Fibroblast of mammary gland (primary cell): ENCODE measurements at regions not wholly inside any gene's neighbourhood (a gene's known extent, or its start where the extent isn't known, plus 50 kb on each side); places are given as distances from the start of the nearest gene placed in this dataset.

Experiments
- DNase-seq: peaks from one replicate; pipeline ENCODE4 v3.0.0-alpha.2; 2010; ENCODE audit warnings: low read depth
- H3K4me3 ChIP-seq: 2 replicates; pipeline ENCODE4 v1.5.1; 2011; ENCODE audit warnings: low read depth, mild to moderate bottlenecking, low read length, moderate library complexity; ENCODE audit not compliant: control insufficient read depth
- TF ChIP-seq, protein P1 (sequence below): conservative IDR thresholded peaks from 2 replicates; pipeline ENCODE4 v1.5.1; 2011; ENCODE audit warnings: low read depth, low read length, inconsistent platforms; ENCODE audit not compliant: control insufficient read depth, insufficient read depth

DNA sequence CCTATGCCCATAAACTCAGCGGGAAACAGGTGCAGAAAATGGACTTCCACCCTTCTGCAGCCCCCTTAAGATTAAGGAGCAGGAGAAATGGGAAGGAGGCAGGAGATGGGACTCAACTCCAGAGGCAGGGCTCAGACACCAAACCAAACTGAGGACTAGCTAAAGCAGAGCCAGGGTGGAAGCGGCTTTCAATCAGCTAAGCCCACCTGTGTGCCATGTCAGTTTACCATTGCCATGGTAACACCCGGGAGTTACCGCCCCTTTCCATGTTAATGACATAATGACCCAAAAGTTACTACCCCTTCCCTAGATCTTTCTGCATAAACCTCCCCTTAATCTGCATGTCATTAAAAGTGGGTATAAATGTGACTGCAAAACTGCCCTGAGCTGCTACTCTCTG lies 653.5 kb downstream of the PTPRU start:
- H3K4me3 ChIP-seq = no peak overlapping the region
- TF ChIP-seq, protein P1, sequence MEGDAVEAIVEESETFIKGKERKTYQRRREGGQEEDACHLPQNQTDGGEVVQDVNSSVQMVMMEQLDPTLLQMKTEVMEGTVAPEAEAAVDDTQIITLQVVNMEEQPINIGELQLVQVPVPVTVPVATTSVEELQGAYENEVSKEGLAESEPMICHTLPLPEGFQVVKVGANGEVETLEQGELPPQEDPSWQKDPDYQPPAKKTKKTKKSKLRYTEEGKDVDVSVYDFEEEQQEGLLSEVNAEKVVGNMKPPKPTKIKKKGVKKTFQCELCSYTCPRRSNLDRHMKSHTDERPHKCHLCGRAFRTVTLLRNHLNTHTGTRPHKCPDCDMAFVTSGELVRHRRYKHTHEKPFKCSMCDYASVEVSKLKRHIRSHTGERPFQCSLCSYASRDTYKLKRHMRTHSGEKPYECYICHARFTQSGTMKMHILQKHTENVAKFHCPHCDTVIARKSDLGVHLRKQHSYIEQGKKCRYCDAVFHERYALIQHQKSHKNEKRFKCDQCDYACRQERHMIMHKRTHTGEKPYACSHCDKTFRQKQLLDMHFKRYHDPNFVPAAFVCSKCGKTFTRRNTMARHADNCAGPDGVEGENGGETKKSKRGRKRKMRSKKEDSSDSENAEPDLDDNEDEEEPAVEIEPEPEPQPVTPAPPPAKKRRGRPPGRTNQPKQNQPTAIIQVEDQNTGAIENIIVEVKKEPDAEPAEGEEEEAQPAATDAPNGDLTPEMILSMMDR = no peak
- no peak for DNase-seq

DNA sequence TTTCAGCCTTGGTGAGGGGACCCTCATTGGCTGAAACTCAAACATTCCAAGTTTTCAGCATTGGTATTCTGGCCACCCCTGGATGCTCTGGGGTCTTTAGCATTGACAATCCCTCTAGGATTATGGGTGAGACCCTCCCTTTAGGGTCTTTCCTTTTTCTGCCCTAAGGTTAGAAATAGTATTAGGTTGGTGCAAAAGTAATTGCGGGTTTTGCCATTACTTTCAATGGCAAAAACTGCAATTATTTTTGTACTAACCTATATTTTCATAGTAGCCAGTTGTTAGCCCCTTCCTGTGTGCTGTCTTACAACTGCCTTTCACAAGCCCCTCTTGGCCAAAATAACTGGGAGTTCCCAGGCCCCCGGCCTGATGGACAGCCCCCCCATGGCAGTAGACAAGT lies 648.4 kb downstream of the PTPRU start:
- TF ChIP-seq, protein P1 = no peak
- H3K4me3 ChIP-seq = no peak overlapping the region
- no peak for DNase-seq

DNA sequence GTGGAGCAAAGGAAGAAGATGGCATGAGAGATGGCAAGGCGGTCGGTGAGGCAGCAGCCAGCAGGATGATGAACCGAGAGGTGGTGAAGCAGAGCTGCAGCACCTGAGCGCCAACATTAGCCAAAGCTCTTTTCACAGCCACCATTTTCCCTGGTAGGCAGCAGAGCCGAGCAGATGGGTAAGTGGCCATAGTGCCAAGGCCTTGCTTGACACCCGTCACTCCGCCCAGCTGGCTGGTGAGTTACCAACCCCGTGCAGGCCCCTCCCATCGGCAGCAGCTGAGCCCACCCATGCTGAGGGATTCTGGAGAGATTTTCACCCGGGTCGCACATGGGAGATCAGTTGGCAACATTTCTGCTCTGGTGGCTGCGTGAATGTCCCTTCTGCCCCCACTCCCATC lies 647.7 kb downstream of the PTPRU start:
- TF ChIP-seq, protein P1 = no peak
- no peak overlapping the region for H3K4me3 ChIP-seq
- DNase-seq = no peak

DNA sequence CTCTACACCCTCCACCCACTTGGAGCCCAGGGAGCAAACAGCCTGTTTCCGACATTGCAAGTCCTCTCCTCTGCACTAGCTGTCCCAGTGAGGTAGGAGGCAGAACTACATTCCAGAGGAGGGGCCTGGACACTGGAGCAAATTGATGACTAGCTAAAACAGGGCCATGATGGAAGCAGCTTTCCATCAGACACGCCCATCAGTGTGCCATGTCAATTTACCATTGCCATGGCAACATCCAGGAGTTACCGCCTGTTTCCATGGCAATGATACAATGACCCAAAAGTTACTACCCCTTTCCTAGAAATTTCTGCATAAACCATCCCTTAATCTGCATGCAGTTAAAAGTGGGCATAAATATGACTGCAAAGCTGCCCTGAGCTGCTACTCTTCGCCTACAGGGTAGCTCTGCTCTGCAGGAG lies 647.1 kb downstream of the PTPRU start:
- TF ChIP-seq, protein P1 = no peak
- H3K4me3 ChIP-seq = no peak overlapping the region

DNA sequence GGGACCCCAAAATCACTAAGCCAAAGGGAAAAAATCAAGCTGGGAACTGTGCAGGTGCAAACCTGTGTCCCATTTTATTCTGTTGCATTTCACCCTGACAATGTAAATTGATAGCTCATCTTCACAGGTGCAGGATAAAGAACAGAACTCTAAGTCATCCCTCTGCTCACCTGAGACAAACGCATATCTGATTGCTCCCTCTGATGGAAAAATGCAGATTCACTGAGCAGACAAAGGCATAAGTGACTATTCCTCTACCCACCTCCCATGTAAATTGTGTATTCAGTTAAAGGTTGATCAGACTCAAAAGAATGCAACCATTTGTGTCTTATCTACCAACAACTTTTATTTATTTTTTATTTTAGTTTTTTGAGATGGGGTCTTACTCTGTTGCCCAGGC lies 644.2 kb downstream of the PTPRU start:
- TF ChIP-seq, protein P1 = no peak
- no peak for DNase-seq
- H3K4me3 ChIP-seq = no peak overlapping the region

More for the DNA sequence above, 647.1 kb downstream of the PTPRU start:
- no peak for DNase-seq

DNA sequence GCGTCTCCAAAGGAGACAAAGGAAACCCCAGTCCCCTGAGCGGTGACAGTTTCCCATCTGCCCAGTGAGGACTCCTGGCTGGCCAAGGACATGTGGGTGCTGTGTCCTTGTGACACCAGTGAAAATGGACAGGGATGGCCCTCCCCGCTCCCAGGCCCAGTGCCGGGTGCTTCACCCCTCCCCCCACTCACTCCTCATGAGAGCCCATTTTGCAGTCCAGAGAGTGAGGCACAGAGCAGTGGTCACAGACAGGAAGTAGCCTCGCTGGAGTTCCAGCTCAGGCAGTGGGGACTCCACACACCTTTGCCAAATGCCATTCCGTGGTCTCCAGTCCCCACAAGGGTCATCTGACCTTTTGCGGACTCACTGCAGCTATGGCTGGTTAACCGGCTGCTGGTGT lies 642.9 kb downstream of the PTPRU start:
- no peak overlapping the region for H3K4me3 ChIP-seq
- TF ChIP-seq, protein P1 = no peak
- no peak for DNase-seq

DNA sequence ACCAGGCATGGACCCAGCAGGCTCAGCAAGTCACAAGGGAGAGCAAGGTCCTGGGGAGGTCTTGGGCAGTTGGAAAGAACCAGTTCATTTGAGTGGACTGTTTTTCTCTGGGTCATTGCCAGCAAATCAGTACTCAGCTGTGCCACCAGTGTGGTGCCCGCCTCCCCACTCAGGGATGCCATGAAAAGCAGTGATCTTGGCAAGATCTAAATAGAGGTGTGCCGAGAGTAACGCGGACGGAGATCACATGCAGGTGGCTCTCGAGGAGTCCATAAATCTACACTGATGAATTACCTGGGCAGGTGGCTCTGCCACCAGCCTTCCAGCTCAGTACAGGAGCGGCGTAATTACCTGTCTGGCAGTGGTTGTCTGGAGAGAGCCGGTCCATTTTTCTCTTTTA lies 642.2 kb downstream of the PTPRU start:
- no peak overlapping the region for H3K4me3 ChIP-seq
- TF ChIP-seq, protein P1 = no peak
- no peak for DNase-seq
